WERI-Rb-1 (cell line): ENCODE measurements at regions not wholly inside any gene's neighbourhood (a gene's known extent, or its start where the extent isn't known, plus 50 kb on each side); places are given as distances from the start of the nearest gene placed in this dataset.
"Not testable (repeated sequence)": the region's sequence is repeated elsewhere in the genome, so short reads cannot be mapped to it uniquely, and the experiment has no call there.

Source experiments
- DNase-seq: peaks from one replicate; pipeline ENCODE4 v3.0.0-alpha.2; 2020
- H3K27ac ChIP-seq: fragments of 250-450 bp; sonication (Bioruptor Pico); 2 replicates; pipeline ENCODE4 v1.5.1; 2020; ENCODE audit warnings: mild to moderate bottlenecking, moderate library complexity
- H3K27me3 ChIP-seq: fragments of 250-450 bp; sonication (Bioruptor Pico); 2 replicates; pipeline ENCODE4 v1.5.1; 2021; ENCODE audit warnings: mild to moderate bottlenecking, low read depth, moderate library complexity; ENCODE audit not compliant: insufficient read depth, severe bottlenecking
- H3K36me3 ChIP-seq: fragments of 250-450 bp; sonication (Bioruptor Pico); 2 replicates; pipeline ENCODE4 v1.5.1; 2020; ENCODE audit warnings: mild to moderate bottlenecking, moderate library complexity
- H3K4me3 ChIP-seq: 2 replicates; pipeline ENCODE4 v1.5.1; 2011; ENCODE audit warnings: low read depth, mild to moderate bottlenecking, control low read depth, low read length
- H3K9me3 ChIP-seq: fragments of 250-450 bp; sonication (Bioruptor Pico); 2 replicates; pipeline ENCODE4 v1.5.1; 2021; ENCODE audit warnings: mild to moderate bottlenecking, moderate library complexity; ENCODE audit not compliant: severe bottlenecking
- TF ChIP-seq, protein P1 (sequence below): IDR thresholded peaks from 2 replicates; pipeline ENCODE4 v1.5.1; 2011; ENCODE audit warnings: low read depth, mild to moderate bottlenecking, control low read depth, inconsistent platforms, low read length

GRCh38 chr7:39838326-39838725, 111.7 kb upstream of the CDK13 start:
- Histone ChIP-seq H3K36me3 (no peaks in the 10 kb centered on the region), H3K27me3 (no peaks in the 10 kb centered on the region), H3K4me3 (no peak overlapping the region), H3K27ac (no peak overlapping the region), H3K9me3 (no peaks in the 10 kb centered on the region)
- TF ChIP-seq, protein P1, sequence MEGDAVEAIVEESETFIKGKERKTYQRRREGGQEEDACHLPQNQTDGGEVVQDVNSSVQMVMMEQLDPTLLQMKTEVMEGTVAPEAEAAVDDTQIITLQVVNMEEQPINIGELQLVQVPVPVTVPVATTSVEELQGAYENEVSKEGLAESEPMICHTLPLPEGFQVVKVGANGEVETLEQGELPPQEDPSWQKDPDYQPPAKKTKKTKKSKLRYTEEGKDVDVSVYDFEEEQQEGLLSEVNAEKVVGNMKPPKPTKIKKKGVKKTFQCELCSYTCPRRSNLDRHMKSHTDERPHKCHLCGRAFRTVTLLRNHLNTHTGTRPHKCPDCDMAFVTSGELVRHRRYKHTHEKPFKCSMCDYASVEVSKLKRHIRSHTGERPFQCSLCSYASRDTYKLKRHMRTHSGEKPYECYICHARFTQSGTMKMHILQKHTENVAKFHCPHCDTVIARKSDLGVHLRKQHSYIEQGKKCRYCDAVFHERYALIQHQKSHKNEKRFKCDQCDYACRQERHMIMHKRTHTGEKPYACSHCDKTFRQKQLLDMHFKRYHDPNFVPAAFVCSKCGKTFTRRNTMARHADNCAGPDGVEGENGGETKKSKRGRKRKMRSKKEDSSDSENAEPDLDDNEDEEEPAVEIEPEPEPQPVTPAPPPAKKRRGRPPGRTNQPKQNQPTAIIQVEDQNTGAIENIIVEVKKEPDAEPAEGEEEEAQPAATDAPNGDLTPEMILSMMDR: no peak
- no peak for DNase-seq

- Histone ChIP-seq H3K27me3 (no peaks in the 10 kb centered on the region), H3K9me3 (no peaks in the 10 kb centered on the region), H3K27ac (no peak overlapping the region), H3K36me3 (no peaks in the 10 kb centered on the region), H3K4me3 (no peak overlapping the region)
- TF ChIP-seq, protein P1: no peak
- no peak for DNase-seq
Measured at GRCh38 chr7:39845006-39845405, 105.0 kb upstream of the CDK13 start.

GRCh38 chr7:39847227-39847626, 102.8 kb upstream of the CDK13 start:
- Histone ChIP-seq H3K4me3 (no peak overlapping the region), H3K9me3 (no peaks in the 10 kb centered on the region), H3K36me3 (no peaks in the 10 kb centered on the region), H3K27ac (no peak overlapping the region), H3K27me3 (no peaks in the 10 kb centered on the region)
- TF ChIP-seq, protein P1: no peak
- no peak for DNase-seq

DNA sequence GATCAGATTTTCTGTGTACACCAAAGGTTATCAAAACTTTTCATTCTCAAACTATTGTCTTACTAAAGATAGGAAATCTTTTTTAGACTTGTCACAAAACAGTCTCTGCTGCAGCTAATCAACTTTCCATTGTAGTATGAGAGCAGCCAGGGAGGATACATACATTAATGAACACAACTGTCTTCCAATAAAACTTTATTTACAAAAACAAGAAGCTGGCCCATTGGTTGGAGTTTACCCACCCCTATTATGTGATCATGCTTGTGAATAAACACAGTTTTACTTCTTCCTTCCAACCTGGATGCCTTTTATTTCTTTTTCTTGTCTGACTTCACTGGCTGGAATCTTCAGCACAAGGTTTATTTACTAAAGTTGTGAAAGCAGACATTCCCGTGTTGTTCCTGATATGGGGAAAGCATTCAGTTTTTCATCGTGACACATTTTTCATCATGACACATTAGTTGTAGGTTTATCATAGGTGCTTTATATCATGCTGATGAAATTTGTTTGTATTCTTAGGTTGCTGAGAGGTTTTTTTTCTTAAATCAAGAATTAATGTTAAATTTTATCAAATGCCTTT, 98.5 kb upstream of the CDK13 start:
- Histone ChIP-seq H3K36me3 (no peaks in the 10 kb centered on the region), H3K27me3 (no peaks in the 10 kb centered on the region)
- TF ChIP-seq, protein P1: no peak

DNA sequence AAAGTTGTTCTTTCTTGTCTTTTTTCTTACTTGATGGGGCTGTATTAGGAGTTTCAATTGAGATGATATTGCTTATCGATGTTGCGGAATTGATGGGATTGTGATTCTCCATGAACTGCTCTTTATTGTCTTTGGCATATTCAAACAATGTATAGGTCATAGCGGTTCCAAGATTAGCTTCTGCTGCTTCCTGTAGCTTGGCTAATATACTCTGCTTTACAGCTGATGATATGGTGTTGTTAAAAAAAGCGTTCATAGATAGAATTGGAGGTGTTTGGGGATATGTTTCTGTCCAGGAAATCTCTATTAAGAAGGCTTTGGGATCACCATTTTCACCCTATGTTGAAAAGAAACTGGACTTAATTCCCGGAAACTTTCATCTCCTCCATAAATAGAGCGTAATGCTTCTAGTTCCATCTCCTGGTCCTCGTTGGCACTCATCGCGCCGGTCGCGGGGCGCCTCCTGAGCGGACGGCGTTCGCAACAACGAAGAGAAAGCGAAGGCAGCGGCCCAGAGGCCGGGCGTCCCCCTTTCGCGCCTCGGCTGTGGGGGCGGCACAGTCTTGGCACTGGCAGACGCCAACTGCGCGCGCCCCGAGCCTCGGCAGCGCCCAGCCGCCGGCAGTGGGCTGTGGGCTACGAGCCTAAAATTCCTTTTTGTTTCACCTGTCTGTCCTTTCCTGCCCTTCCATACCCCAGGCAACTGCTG, 95.3 kb upstream of the CDK13 start:
- H3K4me3 ChIP-seq, DNase-seq, H3K36me3 ChIP-seq: not testable (repeated sequence)

More for the DNA sequence above, 98.5 kb upstream of the CDK13 start:
- no peak for DNase-seq
- no peaks in the 10 kb centered on the region for H3K9me3 ChIP-seq
- no peak overlapping the region for H3K4me3 ChIP-seq
- H3K27ac ChIP-seq: no peak overlapping the region

GRCh38 chr7:39855325-39855674, 94.8 kb upstream of the CDK13 start:
- Histone ChIP-seq H3K27me3 (no peaks in the 10 kb centered on the region), H3K27ac (no peak overlapping the region), H3K36me3 (no peaks in the 10 kb centered on the region), H3K9me3 (no peaks in the 10 kb centered on the region), H3K4me3 (no peak overlapping the region)
- TF ChIP-seq, protein P1: no peak
- DNase-seq: no peak

More for the DNA sequence above, 95.3 kb upstream of the CDK13 start:
- H3K9me3 ChIP-seq, H3K27ac ChIP-seq, H3K27me3 ChIP-seq: not testable (repeated sequence)
